ENCODE measurements at regions not wholly inside any gene's neighbourhood (a gene's known extent, or its start where the extent isn't known, plus 50 kb on each side); places are given as distances from the start of the nearest gene placed in this dataset.

DNA sequence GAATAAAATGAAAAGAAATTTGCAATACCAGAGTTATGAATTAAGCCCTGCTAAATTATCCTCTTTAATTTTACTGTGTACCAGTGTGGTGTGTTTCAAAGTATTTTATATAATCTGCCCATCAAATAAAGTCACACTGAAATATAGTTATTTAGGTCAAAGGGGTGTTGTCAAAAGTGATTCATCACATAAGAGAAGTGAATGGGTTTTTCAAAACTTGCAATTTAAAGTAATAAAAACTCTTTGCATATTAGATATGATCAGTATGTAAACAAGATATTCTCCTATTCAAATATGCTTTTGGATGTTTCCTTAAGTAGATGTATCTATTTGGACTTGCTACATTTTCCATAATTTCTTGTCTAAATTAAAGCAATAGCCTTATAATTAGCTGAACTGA is 1183.0 kb upstream of the CDH18 start:
- Histone ChIP-seq H3K36me3 (ENCODE audit: insufficient read depth, low read length) (no peaks in the 10 kb centered on the region), H3K4me3 (ENCODE audit: low read length) (no peak overlapping the region), H3K4me1 (ENCODE audit: insufficient read depth, low read length) (no peaks in the 10 kb centered on the region), H3K27me3 (ENCODE audit: control insufficient read depth in 1 of 2, insufficient read depth in 2 of 2, low read length in 2 of 2) (no peaks in the 10 kb centered on the region), H3K27ac (ENCODE audit: low read depth in 1 of 2, low read length in 2 of 2) (no peak overlapping the region), H3K9me3 (ENCODE audit: control insufficient read depth in 1 of 2, insufficient read depth in 1 of 2, low read length in 2 of 2) (peaks cover 0 to 4% of the 10 kb centered on the region in 2 experiments)
- CTCF ChIA-PET, result no interaction called here
- H3K9me3 Mint-ChIP-seq, result peaks cover 6% of the 10 kb centered on the region
- ATAC-seq (ENCODE audit: poor library complexity) (no peak), DNase-seq (no peak)
- no peak overlapping the region for H3K4me3 Mint-ChIP-seq
- H3K27ac Mint-ChIP-seq, result no peak overlapping the region
- no peaks in the 10 kb centered on the region for H3K27me3 Mint-ChIP-seq
- H3K36me3 Mint-ChIP-seq (ENCODE audit: low read depth), result no peaks in the 10 kb centered on the region
- POLR2A ChIA-PET, result no interaction called here
- intact Hi-C loops (cut with DNase I, micrococcal nuclease), result no loop called here
- no peaks in the 10 kb centered on the region for H3K4me1 Mint-ChIP-seq (ENCODE audit: low read depth)
- TF ChIP-seq CTCF (IDR thresholded peaks at IDR 0.05), result no peak

- Histone ChIP-seq H3K27ac (ENCODE audit: low read depth in 1 of 2, low read length in 2 of 2) (no peak overlapping the region), H3K9me3 (ENCODE audit: control insufficient read depth in 1 of 2, insufficient read depth in 1 of 2, low read length in 2 of 2) (peaks cover 0 to 7% of the 10 kb centered on the region in 2 experiments), H3K27me3 (ENCODE audit: control insufficient read depth in 1 of 2, insufficient read depth in 2 of 2, low read length in 2 of 2) (no peaks in the 10 kb centered on the region), H3K36me3 (ENCODE audit: insufficient read depth, low read length) (no peaks in the 10 kb centered on the region), H3K4me1 (ENCODE audit: insufficient read depth, low read length) (no peaks in the 10 kb centered on the region), H3K4me3 (ENCODE audit: low read length) (no peak overlapping the region)
- H3K9me3 Mint-ChIP-seq, result peaks cover 9% of the 10 kb centered on the region
- no peak for TF ChIP-seq CTCF (IDR thresholded peaks at IDR 0.05)
- ChIA-PET POLR2A (no interaction called here), CTCF (no interaction called here)
- intact Hi-C loops (cut with DNase I, micrococcal nuclease), result no loop called here
- H3K27ac Mint-ChIP-seq, result no peak overlapping the region
- no peaks in the 10 kb centered on the region for H3K4me1 Mint-ChIP-seq (ENCODE audit: low read depth)
- H3K4me3 Mint-ChIP-seq, result no peak overlapping the region
- H3K36me3 Mint-ChIP-seq (ENCODE audit: low read depth), result no peaks in the 10 kb centered on the region
- H3K27me3 Mint-ChIP-seq, result no peaks in the 10 kb centered on the region
- no peak for DNase-seq
- no peak for ATAC-seq (ENCODE audit: poor library complexity)
These were observed 1180.6 kb upstream of the CDH18 start for GRCh38 chr5:21168557-21168956.

GRCh38 chr5:21165344-21165743 is 1177.3 kb upstream of the CDH18 start:
- no peak overlapping the region for H3K4me3 Mint-ChIP-seq

More at GRCh38 chr5:21165344-21165743, 1177.3 kb upstream of the CDH18 start:
- H3K36me3 ChIP-seq (ENCODE audit: insufficient read depth, low read length), result no peaks in the 10 kb centered on the region
- ChIA-PET CTCF (no interaction called here), POLR2A (no interaction called here)
- H3K27ac Mint-ChIP-seq, result no peak overlapping the region
- H3K27me3 ChIP-seq (ENCODE audit: control insufficient read depth in 1 of 2, insufficient read depth in 2 of 2, low read length in 2 of 2), result no peaks in the 10 kb centered on the region
- intact Hi-C loops (cut with DNase I, micrococcal nuclease), result no loop called here
- peaks cover 0 to 5% of the 10 kb centered on the region in 2 experiments for H3K9me3 ChIP-seq (ENCODE audit: control insufficient read depth in 1 of 2, insufficient read depth in 1 of 2, low read length in 2 of 2)
- H3K36me3 Mint-ChIP-seq (ENCODE audit: low read depth), result no peaks in the 10 kb centered on the region
- H3K27ac ChIP-seq (ENCODE audit: low read depth in 1 of 2, low read length in 2 of 2), result no peak overlapping the region
- no peak for ATAC-seq (ENCODE audit: poor library complexity)
- H3K9me3 Mint-ChIP-seq, result peaks cover 16% of the 10 kb centered on the region
- no peaks in the 10 kb centered on the region for H3K4me1 Mint-ChIP-seq (ENCODE audit: low read depth)
- no peaks in the 10 kb centered on the region for H3K27me3 Mint-ChIP-seq
- TF ChIP-seq CTCF (IDR thresholded peaks at IDR 0.05), result no peak
- no peak for DNase-seq
- no peaks in the 10 kb centered on the region for H3K4me1 ChIP-seq (ENCODE audit: insufficient read depth, low read length)
- no peak overlapping the region for H3K4me3 ChIP-seq (ENCODE audit: low read length)
